GM12878 (cell line): ENCODE measurements at regions not wholly inside any gene's neighbourhood (a gene's known extent, or its start where the extent isn't known, plus 50 kb on each side); places are given as distances from the start of the nearest gene placed in this dataset.
"Not testable (repeated sequence)": the region's sequence is repeated elsewhere in the genome, so short reads cannot be mapped to it uniquely, and the experiment has no call there.

Source experiments
- ATAC-seq: fragments of 200-7000 bp; cut with Tn5 transposase; 3 replicates; pipeline ENCODE4 v1.9.1; 2020; ENCODE audit warnings: mild to moderate bottlenecking, moderate library complexity
- BruUV-seq: library from RNA; stranded (reverse); fragments of 400-500 nt; replicated peaks from 2 replicates; lab custom pipeline; 2021; lab: Mats Ljungman, UMichigan
- CTCF ChIA-PET: fragments of 300-600 bp; sonication (Branson Sonifier 250); formaldehyde crosslinking; extraction: SDS; loops from one replicate; lab custom pipeline; 2021; ENCODE audit warnings: inconsistent platforms; lab: Yijun Ruan, JAX
- POLR2A ChIA-PET: fragments of 350-600 bp; formaldehyde crosslinking; extraction: SDS; loops from one replicate; lab custom pipeline; 2021; ENCODE audit warnings: inconsistent platforms; lab: Charles Lee
- RAD21 ChIA-PET: fragments of 300-600 bp; sonication (Branson Sonifier 250); formaldehyde crosslinking; loops from one replicate; lab custom pipeline; 2023; ENCODE audit warnings: antibody characterized with exemption; ENCODE audit not compliant: unreplicated experiment; lab: Charles Lee
- SMC1A ChIA-PET: fragments of 300-600 bp; sonication (Branson Sonifier 250); formaldehyde crosslinking; loops from one replicate; lab custom pipeline; 2023; ENCODE audit not compliant: unreplicated experiment, uncharacterized antibody; lab: Charles Lee
- DNase-seq: peaks from one replicate; pipeline ENCODE4 v3.0.0-alpha.2; 2011; ENCODE audit warnings: low read depth, low spot score
- FAIRE-seq: peaks from 3 replicates; lab custom pipeline; 2011; peaks lifted over from hg19 to GRCh38; lab: Jason Lieb, UNC
- H2AFZ ChIP-seq: 2 replicates; pipeline ENCODE4 v1.6.0; 2011; ENCODE audit warnings: low read depth, low read length, control low read depth; ENCODE audit not compliant: control insufficient read depth
- H3K27ac ChIP-seq: 2 replicates; pipeline ENCODE4 v1.5.1; 2011; ENCODE audit warnings: control low read depth; ENCODE audit not compliant: control insufficient read depth, insufficient read depth
- H3K27me3 ChIP-seq, 2 experiments: replicated peaks in 1 of 2; 2 replicates each; pipeline versions ENCODE4 v1.6.0 to v1.6.1; 2011; ENCODE audit warnings: low read length in 1 of 2; ENCODE audit not compliant: control insufficient read depth in 2 of 2, insufficient read depth in 2 of 2
- H3K36me3 ChIP-seq, 2 experiments: 2 replicates each; pipeline ENCODE4 v1.5.1; 2011; ENCODE audit warnings: low read length in 1 of 2; ENCODE audit not compliant: control insufficient read depth in 2 of 2, insufficient read depth in 2 of 2
- H3K4me1 ChIP-seq: 2 replicates; pipeline ENCODE4 v1.6.1; 2011; ENCODE audit warnings: mild to moderate bottlenecking, low read length, moderate library complexity, mixed read lengths; ENCODE audit not compliant: control insufficient read depth, insufficient read depth
- H3K4me2 ChIP-seq: 2 replicates; pipeline ENCODE4 v1.6.0; 2011; ENCODE audit warnings: control low read depth; ENCODE audit not compliant: control insufficient read depth, insufficient read depth
- H3K4me3 ChIP-seq: fragments of 200-600 bp; sonication (generic); 2 replicates; pipeline ENCODE4 v1.5.1; 2016
- H3K79me2 ChIP-seq: 2 replicates; pipeline ENCODE4 v1.6.0; 2011; ENCODE audit warnings: low read length; ENCODE audit not compliant: control insufficient read depth, insufficient read depth
- H3K9ac ChIP-seq: 2 replicates; pipeline ENCODE4 v1.8.0; 2011; ENCODE audit warnings: low read length, control low read depth, mixed read lengths; ENCODE audit not compliant: control insufficient read depth, insufficient read depth
- H3K9me3 ChIP-seq: replicated peaks from 3 replicates; pipeline ENCODE4 v1.5.1; 2011; ENCODE audit warnings: mild to moderate bottlenecking, low read length; ENCODE audit not compliant: control insufficient read depth, insufficient read depth
- H4K20me1 ChIP-seq: 2 replicates; pipeline ENCODE4 v1.6.0; 2011; ENCODE audit not compliant: control insufficient read depth, insufficient read depth
- WGBS: methylation state at CpG from one replicate; pipeline ENCODE4 v1.1.6; 2016; ENCODE audit warnings: low lambda C conversion rate; ENCODE audit not compliant: insufficient replicate concordance, insufficient coverage; ENCODE audit errors: missing lambda C conversion rate; 5-methylcytosine and 5-hydroxymethylcytosine counted together
- in situ Hi-C: fragments of 300-500 bp; cut with MboI; formaldehyde crosslinking; loops from 9 replicates; pipeline ENCODE4 v1.14.3; 2018; ENCODE audit warnings: mixed read lengths
- intact Hi-C: fragments of 100-400 bp; cut with micrococcal nuclease; formaldehyde crosslinking; loops from one replicate; pipeline ENCODE4 v1.14.2; 2022; ENCODE audit not compliant: unreplicated experiment

DNA sequence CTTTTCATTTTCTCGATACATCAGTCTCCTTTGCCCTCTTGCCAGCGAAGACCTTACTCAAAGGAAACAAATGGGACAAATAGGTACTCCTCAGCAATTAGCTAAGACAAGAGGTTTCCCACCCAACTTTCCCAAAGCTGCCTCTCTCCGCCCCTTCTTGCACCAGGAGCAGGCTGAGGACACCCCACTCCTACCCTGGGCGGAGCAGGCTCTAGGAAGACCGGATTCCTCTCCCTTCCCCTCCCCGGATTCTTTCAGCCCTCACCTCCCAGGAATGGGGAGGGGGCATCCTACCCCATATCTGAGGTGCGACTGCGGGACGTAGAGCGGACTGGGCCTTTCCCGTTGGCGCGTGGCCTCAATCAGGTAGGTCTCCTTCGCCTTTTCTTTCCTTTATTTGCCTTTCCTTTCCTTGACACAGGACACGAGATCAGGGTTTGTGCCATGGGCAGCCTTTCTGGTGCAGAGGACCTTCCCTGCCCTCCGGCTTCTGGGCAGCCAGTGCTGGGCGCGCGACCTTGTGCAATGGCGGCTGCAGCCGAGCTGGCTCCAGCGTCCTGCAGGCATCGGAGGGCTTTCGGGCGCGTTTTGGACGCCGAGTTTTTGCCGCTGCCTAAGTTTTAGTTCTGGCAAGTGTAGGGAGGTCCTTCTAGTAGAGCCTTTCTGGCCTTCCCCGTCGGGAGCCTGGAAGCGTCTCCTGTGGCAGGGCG, 161.9 kb downstream of the PLS3 start:
- H3K4me2 ChIP-seq, H4K20me1 ChIP-seq, CTCF ChIA-PET, POLR2A ChIA-PET, H3K79me2 ChIP-seq, SMC1A ChIA-PET, intact Hi-C loops, H3K36me3 ChIP-seq, FAIRE-seq, DNase-seq, H2AFZ ChIP-seq, in situ Hi-C loops, H3K27ac ChIP-seq, H3K9me3 ChIP-seq, RAD21 ChIA-PET, H3K4me1 ChIP-seq, H3K9ac ChIP-seq, H3K4me3 ChIP-seq, ATAC-seq, H3K27me3 ChIP-seq, BruUV-seq: not testable (repeated sequence)
- WGBS = 77% methylated on average over 6 of the region's 33 CpGs

DNA sequence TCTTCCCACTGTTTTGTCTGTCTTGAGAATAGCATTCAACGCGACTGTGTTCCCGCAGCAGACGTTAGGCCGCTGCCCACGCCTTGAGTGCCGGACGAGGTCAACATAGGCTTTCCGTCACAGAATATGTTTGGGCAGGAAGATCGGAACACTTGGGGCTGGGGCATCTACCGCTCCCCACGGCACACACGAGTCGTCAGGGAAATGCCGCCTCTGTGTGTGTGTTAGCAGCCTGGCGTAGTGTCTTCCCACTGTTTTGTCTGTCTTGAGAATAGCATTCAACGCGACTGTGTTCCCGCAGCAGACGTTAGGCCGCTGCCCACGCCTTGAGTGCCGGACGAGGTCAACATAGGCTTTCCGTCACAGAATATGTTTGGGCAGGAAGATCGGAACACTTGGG, 164.4 kb downstream of the PLS3 start:
- H3K9me3 ChIP-seq, in situ Hi-C loops, H3K36me3 ChIP-seq, H3K79me2 ChIP-seq, H3K4me2 ChIP-seq, RAD21 ChIA-PET, DNase-seq, H4K20me1 ChIP-seq, CTCF ChIA-PET, H3K27ac ChIP-seq, POLR2A ChIA-PET, intact Hi-C loops, BruUV-seq, H3K4me1 ChIP-seq, H3K27me3 ChIP-seq, FAIRE-seq, SMC1A ChIA-PET, H2AFZ ChIP-seq, ATAC-seq, H3K9ac ChIP-seq, H3K4me3 ChIP-seq: not testable (repeated sequence)
- no CpG with 5 or more reads among the region's 26 CpGs for WGBS

DNA sequence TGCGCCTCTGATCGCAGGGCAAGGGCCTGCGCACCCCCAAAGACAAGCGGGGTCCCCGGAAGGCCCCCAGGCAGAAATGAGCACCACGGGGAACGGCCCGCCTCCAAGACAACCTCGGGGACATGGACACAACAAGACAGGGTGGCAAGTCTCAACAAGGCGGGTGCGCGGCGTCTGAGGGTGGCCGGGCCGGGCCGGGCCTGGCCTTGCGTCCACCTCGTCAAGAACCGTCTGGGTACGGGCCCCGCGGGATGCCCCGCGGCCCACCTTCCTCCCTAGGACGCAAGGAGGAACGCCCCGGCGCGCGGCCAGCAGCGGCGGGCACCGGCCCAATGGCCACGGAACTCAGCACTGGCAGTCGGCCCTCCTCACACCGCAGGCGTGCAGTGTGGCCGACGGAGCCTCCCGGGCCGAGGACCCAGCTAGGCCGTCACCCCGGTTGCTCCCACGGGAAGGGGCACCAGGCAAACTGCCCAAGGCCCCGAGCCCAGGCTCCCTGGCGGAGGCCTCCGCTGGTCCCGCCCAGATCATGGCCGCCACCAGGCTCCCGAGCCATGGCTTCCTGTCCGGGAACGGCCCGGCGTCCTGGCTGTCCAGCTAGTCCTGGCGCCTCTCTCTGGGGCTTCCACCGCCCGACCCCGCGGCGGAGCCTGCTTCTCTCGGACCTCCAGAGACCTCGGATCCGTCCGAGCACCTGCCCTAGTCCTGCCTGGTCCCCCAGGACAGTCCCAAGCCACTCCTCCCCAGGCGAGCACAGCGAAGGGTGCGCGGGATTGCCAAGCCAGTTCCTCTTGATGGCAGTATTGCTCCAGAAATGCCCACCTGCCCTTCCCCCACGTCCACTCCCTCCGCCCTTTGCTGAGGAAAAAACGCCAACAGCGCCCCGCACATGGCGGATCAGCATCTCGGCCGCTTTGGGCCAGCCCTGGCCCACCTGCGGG, 167.1 kb downstream of the PLS3 start:
- H3K27me3 ChIP-seq, CTCF ChIA-PET, H3K4me1 ChIP-seq, H4K20me1 ChIP-seq, in situ Hi-C loops, FAIRE-seq, RAD21 ChIA-PET, H3K27ac ChIP-seq, H2AFZ ChIP-seq, H3K4me2 ChIP-seq, H3K36me3 ChIP-seq, H3K9me3 ChIP-seq, H3K79me2 ChIP-seq, DNase-seq, BruUV-seq, SMC1A ChIA-PET, intact Hi-C loops, H3K9ac ChIP-seq, POLR2A ChIA-PET, H3K4me3 ChIP-seq: not testable (repeated sequence)
- WGBS = no CpG with 5 or more reads among the region's 77 CpGs
- ATAC-seq = peak; percentile 73
